ENCODE measurements at regions not wholly inside any gene's neighbourhood (a gene's known extent, or its start where the extent isn't known, plus 50 kb on each side); places are given as distances from the start of the nearest gene placed in this dataset.

DNA sequence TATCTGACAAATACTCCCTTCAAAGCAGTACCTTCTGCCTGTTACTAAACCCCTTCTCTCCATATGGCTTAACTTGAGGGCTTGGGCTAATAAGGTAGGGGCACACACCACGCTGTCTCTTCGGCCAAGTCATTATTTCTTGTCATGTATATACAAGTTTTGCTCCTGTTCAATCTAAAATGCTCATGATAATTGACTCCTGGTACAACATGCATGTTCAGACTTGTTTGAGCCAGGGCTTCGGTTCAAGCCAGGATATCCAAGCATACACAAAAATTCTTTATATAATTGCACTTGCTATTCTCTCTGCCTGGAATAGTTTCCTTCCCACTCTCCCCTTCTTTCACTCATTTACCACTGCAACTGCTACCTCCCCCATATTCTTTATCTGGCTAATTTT, 756.0 kb upstream of the C9orf72 start:
- no peak for DNase-seq (ENCODE audit: low spot score)

GRCh38 chr9:28332648-28333047, 759.4 kb upstream of the C9orf72 start:
- DNase-seq (ENCODE audit: low spot score): no peak

- no peak for DNase-seq (ENCODE audit: low spot score)
These were observed 768.6 kb upstream of the C9orf72 start for GRCh38 chr9:28341913-28342312.

GRCh38 chr9:28342815-28343338, 769.6 kb upstream of the C9orf72 start:
- no peak for DNase-seq (ENCODE audit: low spot score)

- no peak for DNase-seq (ENCODE audit: low spot score)
These were observed 789.9 kb upstream of the C9orf72 start for GRCh38 chr9:28363151-28363562.

DNA sequence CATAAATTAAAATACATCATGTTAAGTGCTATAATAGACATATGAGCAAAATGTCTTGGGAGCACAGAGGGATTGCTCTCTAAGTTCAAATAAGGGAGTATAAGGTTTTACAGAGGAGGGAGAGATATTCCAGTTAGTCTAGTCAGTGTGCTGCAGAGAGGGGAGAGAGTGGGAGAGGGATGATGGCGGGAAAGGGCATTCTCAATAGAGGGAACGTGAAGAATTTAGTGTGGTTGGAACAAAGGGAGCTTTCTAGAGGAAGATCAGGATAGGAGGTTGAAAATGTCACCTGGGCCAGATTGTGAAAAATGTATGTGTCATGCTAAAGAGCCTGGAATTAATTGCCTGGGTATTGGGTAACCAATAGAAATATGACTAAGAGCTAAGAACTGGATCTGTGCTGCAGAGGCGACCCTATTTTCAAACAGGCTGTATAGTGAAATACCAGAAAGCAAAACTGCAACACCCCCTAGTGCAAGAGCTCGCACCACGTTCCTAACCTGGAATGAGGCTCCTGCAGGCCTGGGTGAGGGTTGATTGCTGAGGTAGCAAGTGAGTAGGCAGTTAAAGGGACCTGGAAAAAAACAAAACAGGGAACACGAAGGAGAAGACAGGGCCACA, 791.8 kb upstream of the C9orf72 start:
- no peak for DNase-seq (ENCODE audit: low spot score)

DNA sequence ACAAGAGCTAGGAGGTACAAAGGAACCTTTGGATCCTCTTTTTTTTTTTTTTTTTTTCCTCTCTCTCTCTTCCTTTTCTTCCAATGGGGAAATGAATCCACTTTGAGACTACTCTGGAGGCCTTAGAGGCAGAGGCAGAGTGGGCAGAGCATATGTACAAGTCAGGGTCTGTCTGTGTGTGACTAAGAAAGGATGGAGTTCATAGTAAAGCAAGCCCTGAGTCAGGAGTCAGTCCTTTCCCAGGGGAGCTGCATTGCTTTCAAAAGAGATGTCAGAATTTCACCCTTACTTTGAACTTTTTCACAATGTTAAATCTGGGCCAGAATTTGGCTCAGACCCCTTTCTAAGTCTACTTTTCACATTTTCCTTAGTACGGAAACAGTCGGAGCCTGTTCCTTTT, 792.4 kb upstream of the C9orf72 start:
- no peak for DNase-seq (ENCODE audit: low spot score)

DNA sequence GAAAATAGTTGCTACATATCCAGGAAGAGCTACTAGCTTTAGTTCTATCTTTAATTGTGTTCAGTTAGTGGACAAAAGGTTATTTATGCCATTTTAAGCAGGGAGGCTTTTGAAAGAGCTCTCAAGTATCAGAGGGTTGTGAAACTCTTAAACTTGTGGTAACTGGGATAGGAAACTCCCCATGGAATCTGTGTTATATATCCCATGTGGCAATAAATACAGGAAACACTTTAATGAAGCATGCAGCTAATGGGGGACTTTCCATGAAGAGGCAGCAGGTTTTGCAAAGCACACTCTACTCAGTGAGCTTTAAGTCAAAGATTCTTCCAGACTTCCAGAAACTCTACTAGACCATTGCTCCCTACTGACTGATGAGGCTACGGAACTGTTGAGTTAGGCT, 805.0 kb upstream of the C9orf72 start:
- no peak for DNase-seq (ENCODE audit: low spot score)

GRCh38 chr9:28379082-28379481, 805.8 kb upstream of the C9orf72 start:
- DNase-seq (ENCODE audit: low spot score): no peak

DNA sequence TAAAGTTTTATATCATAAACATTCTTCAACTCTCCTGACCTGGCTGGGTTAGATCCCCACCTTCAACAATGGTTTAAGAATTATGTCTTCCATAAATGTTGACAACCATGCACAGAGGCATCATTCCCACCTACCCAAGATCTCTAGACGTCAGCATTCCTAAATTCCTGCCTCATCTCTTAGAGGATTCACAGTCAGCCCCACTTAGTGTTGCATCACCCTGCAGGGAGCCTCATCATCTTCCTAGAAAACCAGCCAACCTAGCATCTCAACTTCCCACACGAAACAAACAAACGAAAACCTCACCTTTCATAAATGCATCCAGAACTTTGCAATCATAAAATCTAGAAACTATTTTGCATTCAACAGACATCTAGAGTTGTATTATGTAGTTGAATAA, 816.1 kb upstream of the C9orf72 start:
- no peak for DNase-seq (ENCODE audit: low spot score)

DNA sequence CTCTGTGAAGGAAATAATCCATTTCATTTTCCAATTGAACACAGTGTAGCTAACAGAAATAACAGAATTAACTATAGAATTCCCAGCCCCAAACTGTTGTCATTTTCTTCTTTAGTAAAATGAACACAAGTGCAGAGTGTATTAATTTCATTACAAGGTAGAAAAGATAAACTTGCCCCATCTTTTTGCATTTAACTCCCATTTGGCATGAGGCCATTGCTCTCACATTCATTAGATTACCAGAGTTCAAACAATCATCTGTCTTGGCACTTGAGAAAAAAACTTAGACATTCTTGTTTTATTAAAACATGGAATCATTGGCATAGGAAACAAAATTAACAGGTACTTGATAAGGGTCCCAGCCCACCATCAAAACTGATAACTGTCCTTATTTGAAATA, 821.5 kb upstream of the C9orf72 start:
- DNase-seq (ENCODE audit: low spot score): no peak

GRCh38 chr9:28396058-28396457, 822.8 kb upstream of the C9orf72 start:
- no peak for DNase-seq (ENCODE audit: low spot score)

DNA sequence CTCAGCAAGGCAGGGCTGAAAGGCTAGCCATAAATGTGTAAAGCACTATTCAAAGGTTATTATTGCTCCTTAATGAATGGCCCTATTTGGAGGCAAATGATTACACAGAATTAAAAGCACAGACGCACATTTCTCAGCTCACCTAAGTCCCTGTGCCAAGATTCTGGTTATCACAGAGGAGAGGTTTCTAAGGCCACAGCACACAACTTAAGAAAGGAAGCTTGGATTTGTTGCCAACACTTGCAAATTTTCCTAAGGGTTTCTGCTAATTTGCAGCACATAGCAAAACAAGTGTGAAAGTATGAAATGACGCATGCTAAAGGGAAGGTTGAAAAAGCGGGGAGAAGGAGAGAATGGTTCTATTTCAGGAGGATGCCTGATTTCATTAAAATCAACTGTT, 834.1 kb upstream of the C9orf72 start:
- DNase-seq (ENCODE audit: low spot score): no peak

- DNase-seq (ENCODE audit: low spot score): no peak
These were observed 836.6 kb upstream of the C9orf72 start for GRCh38 chr9:28409919-28410318.

DNA sequence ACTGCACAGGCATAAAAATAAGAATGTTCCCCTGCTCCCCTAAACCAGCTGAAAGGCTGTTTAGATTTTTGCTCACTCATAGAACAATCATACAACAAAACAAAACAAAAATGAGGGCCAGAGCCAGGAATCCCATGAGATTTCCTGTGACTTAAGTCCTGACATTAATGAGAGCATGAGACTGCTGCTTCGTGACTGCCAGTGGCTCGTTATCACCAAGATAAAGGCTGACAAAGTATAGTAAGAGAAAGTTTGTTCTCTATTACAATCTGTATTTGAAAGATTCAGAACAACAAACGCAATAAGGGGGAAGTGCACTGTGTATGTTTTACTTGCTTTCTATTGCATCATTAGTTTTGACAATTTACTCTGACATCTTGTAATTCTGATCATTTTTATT, 837.1 kb upstream of the C9orf72 start:
- no peak for DNase-seq (ENCODE audit: low spot score)

- DNase-seq (ENCODE audit: low spot score): no peak
These were observed 840.2 kb upstream of the C9orf72 start for GRCh38 chr9:28413471-28413870.

GRCh38 chr9:28423255-28423654, 850.0 kb upstream of the C9orf72 start:
- no peak for DNase-seq (ENCODE audit: low spot score)

GRCh38 chr9:28435456-28435855, 862.2 kb upstream of the C9orf72 start:
- no peak for DNase-seq (ENCODE audit: low spot score)

- DNase-seq (ENCODE audit: low spot score): no peak
These were observed 866.4 kb upstream of the C9orf72 start for GRCh38 chr9:28439688-28440087.

- DNase-seq (ENCODE audit: low spot score): no peak
These were observed 870.2 kb upstream of the C9orf72 start for GRCh38 chr9:28443461-28443860.

GRCh38 chr9:28444637-28445036, 871.4 kb upstream of the C9orf72 start:
- no peak for DNase-seq (ENCODE audit: low spot score)

DNA sequence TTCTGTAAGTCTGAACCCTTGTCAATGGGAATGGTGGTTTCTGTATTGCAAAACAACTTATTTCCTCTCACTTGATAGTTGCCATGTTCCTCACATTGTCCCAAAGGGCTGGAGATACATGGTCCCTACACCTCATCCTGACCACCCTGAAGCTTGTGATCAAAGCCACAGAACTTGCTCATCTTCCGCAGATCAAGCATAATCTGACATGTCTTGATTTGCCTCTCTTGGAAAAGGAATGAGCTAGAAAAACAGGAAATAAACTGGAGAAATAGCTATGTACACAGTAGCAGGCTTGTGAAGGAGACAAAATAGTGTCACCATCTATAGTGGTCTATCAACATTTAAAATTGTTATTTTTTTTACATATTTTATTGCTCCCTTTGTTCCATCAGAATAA, 871.9 kb upstream of the C9orf72 start:
- DNase-seq (ENCODE audit: low spot score): no peak

DNA sequence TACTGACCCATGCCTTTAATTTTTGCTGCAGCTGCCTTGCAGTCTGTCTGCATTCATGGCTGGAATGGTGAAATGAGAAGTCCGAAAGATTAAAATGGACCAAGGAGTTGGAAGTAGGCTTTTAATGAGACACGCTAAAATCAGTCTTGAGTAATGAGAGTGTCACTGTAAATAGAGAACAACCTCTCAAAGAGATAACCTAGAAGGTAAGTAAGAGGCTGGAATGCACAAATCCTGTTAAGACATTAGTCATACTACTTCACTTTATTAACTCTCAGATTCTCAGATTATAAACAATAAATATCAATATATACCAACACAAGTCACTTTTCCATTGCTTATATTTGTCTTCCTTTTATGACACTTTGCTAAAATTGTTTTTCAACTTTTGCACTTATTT, 880.6 kb upstream of the C9orf72 start:
- DNase-seq (ENCODE audit: low spot score): no peak

- DNase-seq (ENCODE audit: low spot score): no peak
These were observed 883.6 kb upstream of the C9orf72 start for GRCh38 chr9:28456861-28457260.

Data from AG08396 (cell line).